ENCODE measurements at regions not wholly inside any gene's neighbourhood (a gene's known extent, or its start where the extent isn't known, plus 50 kb on each side); places are given as distances from the start of the nearest gene placed in this dataset.

GRCh38 chr1:4128616-4129015 is 228.5 kb upstream of the C1orf174 start:
- no peak overlapping the region for H3K4me3 ChIP-seq (ENCODE audit: low read depth, low read length)
- no peak for TF ChIP-seq CTCF (IDR thresholded peaks at IDR 0.05; ENCODE audit: low read depth, low read length, missing control alignments)
- no peak for DNase-seq (ENCODE audit: low read depth)

GRCh38 chr1:4129693-4130092 is 229.6 kb upstream of the C1orf174 start:
- H3K4me3 ChIP-seq (ENCODE audit: low read depth, low read length), result no peak overlapping the region
- no peak for TF ChIP-seq CTCF (IDR thresholded peaks at IDR 0.05; ENCODE audit: low read depth, low read length, missing control alignments)
- DNase-seq (ENCODE audit: low read depth), result no peak

GRCh38 chr1:4130096-4130495 is 230.0 kb upstream of the C1orf174 start:
- H3K4me3 ChIP-seq (ENCODE audit: low read depth, low read length), result no peak overlapping the region
- no peak for DNase-seq (ENCODE audit: low read depth)
- TF ChIP-seq CTCF (IDR thresholded peaks at IDR 0.05; ENCODE audit: low read depth, low read length, missing control alignments), result no peak

- no peak overlapping the region for H3K4me3 ChIP-seq (ENCODE audit: low read depth, low read length)
- TF ChIP-seq CTCF (IDR thresholded peaks at IDR 0.05; ENCODE audit: low read depth, low read length, missing control alignments), result no peak
- no peak for DNase-seq (ENCODE audit: low read depth)
These were observed 231.7 kb upstream of the C1orf174 start for GRCh38 chr1:4131734-4132133.

GRCh38 chr1:4132352-4133296 is 232.6 kb upstream of the C1orf174 start:
- no peak overlapping the region for H3K4me3 ChIP-seq (ENCODE audit: low read depth, low read length)
- no peak for DNase-seq (ENCODE audit: low read depth)
- TF ChIP-seq CTCF (IDR thresholded peaks at IDR 0.05; ENCODE audit: low read depth, low read length, missing control alignments), result no peak

GRCh38 chr1:4133297-4133938 is 233.3 kb upstream of the C1orf174 start:
- no peak overlapping the region for H3K4me3 ChIP-seq (ENCODE audit: low read depth, low read length)
- no peak for TF ChIP-seq CTCF (IDR thresholded peaks at IDR 0.05; ENCODE audit: low read depth, low read length, missing control alignments)
- DNase-seq (ENCODE audit: low read depth), result no peak
